K562 (cell line): ENCODE measurements at regions not wholly inside any gene's neighbourhood (a gene's known extent, or its start where the extent isn't known, plus 50 kb on each side); places are given as distances from the start of the nearest gene placed in this dataset.

ENCODE experiments used
- ATAC-seq: fragments of 200-7000 bp; cut with Tn5 transposase; 3 replicates; pipeline ENCODE4 v1.9.1; 2020; ENCODE audit warnings: moderate library complexity
- BruUV-seq: library from RNA; stranded (reverse); fragments of 400-500 nt; replicated peaks from 2 replicates; lab custom pipeline; 2021; lab: Mats Ljungman, UMichigan
- CTCF ChIA-PET: fragments of 300-600 bp; formaldehyde crosslinking; extraction: SDS; loops from one replicate; lab custom pipeline; 2021; ENCODE audit warnings: low intra/inter-chr PET ratio; lab: Yijun Ruan, JAX
- POLR2A ChIA-PET: fragments of 300-600, 350-650 bp; sonication (Branson Sonifier 250); formaldehyde crosslinking; extraction: SDS; loops from one replicate; lab custom pipeline; 2021; ENCODE audit warnings: antibody characterized with exemption, inconsistent platforms; lab: Yijun Ruan, JAX
- DNase-seq, 4 experiments: peaks; one replicate each; pipeline versions ENCODE4 v3.0.0 to v3.0.0-alpha.2; 2011 to 2018; ENCODE audit warnings: low spot score in 3 of 4, mixed read lengths in 3 of 4; ENCODE audit errors: extremely low read depth in 1 of 4
- FAIRE-seq: peaks from 2 replicates; lab custom pipeline; 2011; peaks lifted over from hg19 to GRCh38; lab: Jason Lieb, UNC
- H2AFZ ChIP-seq: 2 replicates; pipeline ENCODE4 v1.6.0; 2011; ENCODE audit warnings: low read depth, low read length, control low read depth, inconsistent platforms
- H3K27ac ChIP-seq: fragments of 200-600 bp; 3 replicates; pipeline ENCODE4 v1.8.0; 2011; ENCODE audit warnings: low read depth, mild to moderate bottlenecking, control low read depth, inconsistent platforms, low read length, moderate library complexity, mixed read lengths; ENCODE audit errors: extremely low read depth
- H3K27me3 ChIP-seq, 2 experiments: fragments of 300-600 bp in 1 of 2; 2 replicates in 1 of 2; 3 replicates in 1 of 2; pipeline versions ENCODE4 v1.6.0 to v1.8.0; 2011; ENCODE audit warnings: inconsistent platforms in 2 of 2, low read length in 2 of 2, mild to moderate bottlenecking in 1 of 2, mixed read lengths in 1 of 2, moderate library complexity in 1 of 2; ENCODE audit not compliant: control insufficient read depth in 2 of 2, insufficient read depth in 2 of 2
- H3K36me3 ChIP-seq: fragments of 300-600 bp; 3 replicates; pipeline ENCODE4 v1.8.0; 2011; ENCODE audit warnings: mild to moderate bottlenecking, low read length, inconsistent platforms; ENCODE audit not compliant: control insufficient read depth, insufficient read depth
- H3K4me1 ChIP-seq, 2 experiments: fragments of 200-600 bp in 1 of 2; replicated peaks in 1 of 2; 2 replicates in 1 of 2; 3 replicates in 1 of 2; pipeline versions ENCODE4 v1.5.1 to v1.8.0; 2011; ENCODE audit warnings: inconsistent platforms in 2 of 2, low read length in 2 of 2, mild to moderate bottlenecking in 1 of 2, mixed read lengths in 1 of 2, moderate library complexity in 1 of 2; ENCODE audit not compliant: control insufficient read depth in 2 of 2, insufficient read depth in 2 of 2
- H3K4me2 ChIP-seq: 2 replicates; pipeline ENCODE4 v1.6.1; 2011; ENCODE audit warnings: low read length, control low read depth, inconsistent platforms, mixed read lengths; ENCODE audit not compliant: insufficient read depth
- H3K4me3 ChIP-seq: fragments of 200-600 bp; sonication (generic), shearing (Covaris generic); 2 replicates; pipeline ENCODE4 v1.5.1; 2016; ENCODE audit warnings: control low read depth, inconsistent platforms
- H3K79me2 ChIP-seq: fragments of 200-600 bp; 3 replicates; pipeline ENCODE4 v1.8.0; 2011; ENCODE audit warnings: low read length, inconsistent platforms; ENCODE audit not compliant: control insufficient read depth, insufficient read depth
- H3K9ac ChIP-seq, 2 experiments: 2 replicates each; pipeline versions ENCODE4 v1.6.0 to v1.6.1; 2011; ENCODE audit warnings: low read depth in 2 of 2, low read length in 2 of 2, control low read depth in 1 of 2, inconsistent platforms in 1 of 2, mild to moderate bottlenecking in 1 of 2, mixed read lengths in 1 of 2; ENCODE audit not compliant: insufficient read depth in 1 of 2
- H3K9me1 ChIP-seq: one replicate; pipeline ENCODE4 v1.6.0; 2011; ENCODE audit warnings: inconsistent platforms, mild to moderate bottlenecking, low read length, moderate library complexity; ENCODE audit not compliant: control insufficient read depth, insufficient read depth
- H3K9me3 ChIP-seq: replicated peaks from 2 replicates; pipeline ENCODE4 v1.5.1; 2011; ENCODE audit warnings: low read depth, low read length, inconsistent platforms; ENCODE audit not compliant: control insufficient read depth, insufficient read depth
- H4K20me1 ChIP-seq: replicated peaks from 2 replicates; pipeline ENCODE4 v1.6.1; 2011; ENCODE audit warnings: low read length, inconsistent platforms, mixed read lengths; ENCODE audit not compliant: control insufficient read depth, insufficient read depth
- DEAF1 ChIP-seq: fragments of 450-650 bp; formaldehyde crosslinking; IDR thresholded peaks from 2 replicates; pipeline ENCODE4 v1.4.0; 2020; ENCODE audit warnings: mild to moderate bottlenecking, moderate library complexity
- FOXA3 ChIP-seq, 2 experiments: fragments of 450-650 bp in 1 of 2; sonication (generic) in 1 of 2; formaldehyde crosslinking; IDR thresholded peaks in 1 of 2; conservative IDR thresholded peaks in 1 of 2; 2 replicates each; pipeline versions ENCODE4 v1.4.0 to v1.8.0; 2020 to 2022; ENCODE audit warnings: mild to moderate bottlenecking in 2 of 2, missing genetic modification reagents in 1 of 2
- PHB ChIP-seq: fragments of 250-450 bp; sonication (Bioruptor Pico); IDR thresholded peaks from 2 replicates; pipeline ENCODE4 v1.5.0; 2021
- WHSC1 ChIP-seq: IDR thresholded peaks from one replicate; pipeline ENCODE4 v1.6.1; 2012; ENCODE audit warnings: low read length, control low read depth, inconsistent platforms
- ZBTB12 ChIP-seq: fragments of 250-450 bp; sonication (Bioruptor Pico); IDR thresholded peaks from 2 replicates; pipeline ENCODE4 v1.4.0; 2020
- WGBS: fragments of 100-300 bp; shearing (Covaris generic); methylation state at CpG from one replicate; pipeline ENCODE4 v1.1.6; 2016; ENCODE audit warnings: low coverage, mixed read lengths; ENCODE audit not compliant: insufficient coverage; ENCODE audit errors: missing lambda C conversion rate; 5-methylcytosine and 5-hydroxymethylcytosine counted together
- in situ Hi-C: fragments of 300-500 bp; cut with MboI; formaldehyde crosslinking; loops from 4 replicates; pipeline ENCODE4 v1.15.0; 2018; ENCODE audit warnings: inconsistent platforms, mixed read lengths
- intact Hi-C: fragments of 100-400 bp; cut with micrococcal nuclease; formaldehyde crosslinking; loops from 2 replicates; pipeline ENCODE4 v1.14.2; 2022

GRCh38 chr5:164727012-164727411, 1221.6 kb downstream of the MAT2B start:
- Histone ChIP-seq H3K4me1 (no peaks in the 10 kb centered on the region), H3K36me3 (no peaks in the 10 kb centered on the region), H4K20me1 (no peaks in the 10 kb centered on the region), H2AFZ (no peak overlapping the region), H3K79me2 (no peaks in the 10 kb centered on the region), H3K4me3 (no peak overlapping the region)
- 0% methylated on average over 2 of the region's 2 CpGs for WGBS
- POLR2A ChIA-PET: no interaction called here
- in situ Hi-C loops (no loop called here), intact Hi-C loops (no loop called here)
- FAIRE-seq: no peak
- TF ChIP-seq PHB: no peak
- no peak for TF ChIP-seq DEAF1 (CRISPR knock-in tag)
- no peak for TF ChIP-seq FOXA3 (CRISPR knock-in tag; conservative IDR thresholded peaks at IDR 0.05 in 1 of 2, IDR thresholded peaks at IDR 0.05 in 1 of 2)
- TF ChIP-seq ZBTB12 (CRISPR knock-in tag): no peak
- TF ChIP-seq WHSC1: no peak
- TF ChIP-seq, all 486 proteins: peak for 0
- no peaks in the 10 kb centered on the region for H3K9me1 ChIP-seq
- no TSS peak for BruUV-seq
- no peak overlapping the region for H3K27ac ChIP-seq
- CTCF ChIA-PET: no interaction called here
- no peak overlapping the region for H3K9ac ChIP-seq
- H3K9me3 ChIP-seq: no peaks in the 10 kb centered on the region
- H3K4me2 ChIP-seq: no peak overlapping the region
- DNase-seq (no peak), ATAC-seq (no peak)
- no peaks in the 10 kb centered on the region for H3K27me3 ChIP-seq
